HG02870 (cell line): ENCODE measurements at regions not wholly inside any gene's neighbourhood (a gene's known extent, or its start where the extent isn't known, plus 50 kb on each side); places are given as distances from the start of the nearest gene placed in this dataset.

Source experiments
- ATAC-seq: cut with Tn5 transposase; IDR thresholded peaks from one replicate; pipeline ENCODE4 v1.9.1; 2021; ENCODE audit warnings: mild to moderate bottlenecking, moderate library complexity; ENCODE audit not compliant: unreplicated experiment

- no peak for ATAC-seq
Observed at GRCh38 chr7:132733860-132734259, 157.6 kb upstream of the PLXNA4 start.

- no peak for ATAC-seq
Observed at GRCh38 chr7:132732321-132732865, 156.1 kb upstream of the PLXNA4 start.

GRCh38 chr7:132730105-132730504, 153.8 kb upstream of the PLXNA4 start:
- no peak for ATAC-seq

- no peak for ATAC-seq
Observed at GRCh38 chr7:132723506-132724081, 147.3 kb upstream of the PLXNA4 start.

GRCh38 chr7:132720835-132721234, 144.6 kb upstream of the PLXNA4 start:
- ATAC-seq: no peak

- no peak for ATAC-seq
Observed at GRCh38 chr7:132713893-132714292, 137.6 kb upstream of the PLXNA4 start.

- no peak for ATAC-seq
Observed at GRCh38 chr7:132709971-132710567, 133.8 kb upstream of the PLXNA4 start.

GRCh38 chr7:132708470-132708869, 132.2 kb upstream of the PLXNA4 start:
- no peak for ATAC-seq

- no peak for ATAC-seq
Observed at GRCh38 chr7:132705146-132705545, 128.9 kb upstream of the PLXNA4 start.

GRCh38 chr7:132703742-132704141, 127.5 kb upstream of the PLXNA4 start:
- ATAC-seq: no peak

GRCh38 chr7:132697003-132697402, 120.7 kb upstream of the PLXNA4 start:
- ATAC-seq: no peak

- no peak for ATAC-seq
Observed at GRCh38 chr7:132696332-132696731, 120.1 kb upstream of the PLXNA4 start.

GRCh38 chr7:132691201-132691600, 114.9 kb upstream of the PLXNA4 start:
- no peak for ATAC-seq

- no peak for ATAC-seq
Observed at GRCh38 chr7:132690174-132690573, 113.9 kb upstream of the PLXNA4 start.

- ATAC-seq: no peak
Observed at GRCh38 chr7:132687981-132688383, 111.7 kb upstream of the PLXNA4 start.

GRCh38 chr7:132687016-132687415, 110.7 kb upstream of the PLXNA4 start:
- ATAC-seq: no peak

- no peak for ATAC-seq
Observed at GRCh38 chr7:132685277-132685676, 109.0 kb upstream of the PLXNA4 start.

GRCh38 chr7:132683896-132684690, 107.8 kb upstream of the PLXNA4 start:
- no peak for ATAC-seq

- ATAC-seq: no peak
Observed at GRCh38 chr7:132681951-132682350, 105.7 kb upstream of the PLXNA4 start.

GRCh38 chr7:132680590-132680989, 104.3 kb upstream of the PLXNA4 start:
- ATAC-seq: no peak

GRCh38 chr7:132678656-132679055, 102.4 kb upstream of the PLXNA4 start:
- ATAC-seq: no peak

GRCh38 chr7:132677918-132678317, 101.6 kb upstream of the PLXNA4 start:
- ATAC-seq: no peak
